NCI-H345 (cell line): ENCODE measurements at regions not wholly inside any gene's neighbourhood (a gene's known extent, or its start where the extent isn't known, plus 50 kb on each side); places are given as distances from the start of the nearest gene placed in this dataset.

Experiments
- DNase-seq: peaks from one replicate; lab custom pipeline; 2025; lab: John Stamatoyannopoulos, UW

- no peak for DNase-seq
These were observed 52.9 kb upstream of the DEFB112 start for GRCh38 chr6:50102676-50103075.

- DNase-seq = no peak
These were observed 60.9 kb upstream of the DEFB112 start for GRCh38 chr6:50110587-50110986.

- DNase-seq = no peak
These were observed 63.5 kb upstream of the DEFB112 start for GRCh38 chr6:50112981-50113857.

GRCh38 chr6:50116390-50116789 is 66.7 kb upstream of the DEFB112 start:
- peak; percentile 86 for DNase-seq

- DNase-seq = peak; percentile 86
These were observed 67.2 kb upstream of the DEFB112 start for GRCh38 chr6:50116797-50117542.

- no peak for DNase-seq
These were observed 70.6 kb upstream of the DEFB112 start for GRCh38 chr6:50120300-50120699.

GRCh38 chr6:50123688-50124087 is 74.0 kb upstream of the DEFB112 start:
- no peak for DNase-seq

GRCh38 chr6:50124572-50124971 is 74.8 kb upstream of the DEFB112 start:
- DNase-seq = no peak

- no peak for DNase-seq
These were observed 78.8 kb upstream of the DEFB112 start for GRCh38 chr6:50128420-50129005.

GRCh38 chr6:50135968-50136367 is 86.2 kb upstream of the DEFB112 start:
- DNase-seq = no peak

- no peak for DNase-seq
These were observed 91.4 kb upstream of the DEFB112 start for GRCh38 chr6:50141100-50141499.

- DNase-seq = no peak
These were observed 93.4 kb upstream of the DEFB112 start for GRCh38 chr6:50143011-50143719.

- DNase-seq = no peak
These were observed 95.4 kb upstream of the DEFB112 start for GRCh38 chr6:50145125-50145524.

GRCh38 chr6:50147371-50147770 is 97.6 kb upstream of the DEFB112 start:
- no peak for DNase-seq

- DNase-seq = no peak
These were observed 130.9 kb upstream of the DEFB112 start for GRCh38 chr6:50180646-50181045.

- DNase-seq = peak; percentile 12
These were observed 135.3 kb upstream of the DEFB112 start for GRCh38 chr6:50185006-50185405.

- peak; percentile 85 for DNase-seq
These were observed 137.7 kb upstream of the DEFB112 start for GRCh38 chr6:50187351-50187921.

- DNase-seq = no peak
These were observed 148.5 kb upstream of the DEFB112 start for GRCh38 chr6:50198245-50198644.

GRCh38 chr6:50202766-50203165 is 153.0 kb upstream of the DEFB112 start:
- DNase-seq = no peak

- no peak for DNase-seq
These were observed 161.9 kb upstream of the DEFB112 start for GRCh38 chr6:50211582-50211981.

GRCh38 chr6:50213146-50213545 is 163.4 kb upstream of the DEFB112 start:
- no peak for DNase-seq

GRCh38 chr6:50214937-50215336 is 165.2 kb upstream of the DEFB112 start:
- DNase-seq = no peak
